ENCODE measurements at regions not wholly inside any gene's neighbourhood (a gene's known extent, or its start where the extent isn't known, plus 50 kb on each side); places are given as distances from the start of the nearest gene placed in this dataset.

DNA sequence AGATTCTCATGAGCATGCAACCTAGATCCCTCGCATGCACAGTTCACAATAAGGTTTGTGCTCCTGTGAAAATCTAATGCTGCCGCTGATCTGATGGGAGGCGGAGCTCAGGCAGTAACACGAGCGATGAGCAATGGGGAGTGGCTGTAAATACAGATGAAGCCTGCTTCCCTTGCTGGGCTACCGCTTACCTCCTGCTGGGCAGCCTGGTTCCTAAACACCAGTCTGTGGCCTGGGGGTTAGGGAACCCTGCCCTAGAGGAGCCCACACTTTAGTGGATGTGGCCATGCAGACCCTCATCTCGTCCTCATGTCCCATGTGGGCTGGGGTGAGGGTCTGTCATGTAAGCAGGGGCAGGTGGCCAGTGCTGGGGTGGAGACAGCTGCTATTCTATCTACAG is 417.6 kb downstream of the GLRX3 start:
- H3K9me3 ChIP-seq (ENCODE audit: control insufficient read depth, insufficient read depth, low read length): no peaks in the 10 kb centered on the region
- H3K36me3 ChIP-seq (ENCODE audit: control insufficient read depth, insufficient read depth, low read length): no peaks in the 10 kb centered on the region
- no peak overlapping the region for H3K4me3 ChIP-seq (ENCODE audit: low read depth, low read length)
- no peak overlapping the region for H3K9ac ChIP-seq (ENCODE audit: low read depth, low read length)
- H3K4me1 ChIP-seq (ENCODE audit: control insufficient read depth, insufficient read depth, low read length): no peaks in the 10 kb centered on the region
- no peak overlapping the region for H3K27ac ChIP-seq (ENCODE audit: low read depth, low read length)
- H3K27me3 ChIP-seq (ENCODE audit: control insufficient read depth, insufficient read depth, low read length): no peaks in the 10 kb centered on the region

DNA sequence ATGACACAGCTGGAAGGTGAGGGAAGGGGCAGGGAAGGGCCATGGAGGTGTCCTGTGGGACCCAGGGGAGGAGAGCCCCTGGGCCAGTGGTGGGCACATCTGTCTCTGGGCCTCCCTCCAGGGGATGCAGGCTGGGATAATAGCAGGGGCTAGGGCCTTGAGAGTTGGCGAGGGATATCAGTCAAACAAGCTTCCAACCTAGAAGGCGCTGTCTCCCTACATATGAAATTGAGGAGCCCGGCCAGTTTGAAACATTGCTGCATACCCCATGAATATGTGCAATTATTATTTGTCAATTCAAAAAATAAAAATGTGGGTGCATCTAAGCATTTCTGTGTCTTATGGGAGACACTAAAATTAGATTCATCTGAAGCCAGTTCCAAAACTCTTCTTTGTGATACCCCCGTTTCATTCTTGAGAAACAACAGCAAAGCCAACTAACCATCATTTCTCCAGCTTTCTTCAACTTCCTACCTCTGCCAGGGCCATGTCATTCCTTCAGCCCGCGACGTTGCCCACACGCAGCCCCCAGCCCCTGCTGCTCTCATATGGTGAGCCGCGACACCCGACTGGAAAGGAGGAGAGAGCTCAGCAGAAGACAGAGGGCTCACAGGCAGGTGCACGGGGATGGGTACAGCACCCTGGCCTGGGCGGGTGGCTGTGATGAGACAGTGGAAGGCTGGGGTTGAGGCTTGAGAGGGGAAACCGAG is 418.7 kb downstream of the GLRX3 start:
- Histone ChIP-seq H3K9me3 (ENCODE audit: control insufficient read depth, insufficient read depth, low read length) (no peaks in the 10 kb centered on the region), H3K27ac (ENCODE audit: low read depth, low read length) (no peak overlapping the region), H3K4me1 (ENCODE audit: control insufficient read depth, insufficient read depth, low read length) (no peaks in the 10 kb centered on the region), H3K9ac (ENCODE audit: low read depth, low read length) (no peak overlapping the region), H3K27me3 (ENCODE audit: control insufficient read depth, insufficient read depth, low read length) (no peaks in the 10 kb centered on the region), H3K4me3 (ENCODE audit: low read depth, low read length) (no peak overlapping the region), H3K36me3 (ENCODE audit: control insufficient read depth, insufficient read depth, low read length) (no peaks in the 10 kb centered on the region)

DNA sequence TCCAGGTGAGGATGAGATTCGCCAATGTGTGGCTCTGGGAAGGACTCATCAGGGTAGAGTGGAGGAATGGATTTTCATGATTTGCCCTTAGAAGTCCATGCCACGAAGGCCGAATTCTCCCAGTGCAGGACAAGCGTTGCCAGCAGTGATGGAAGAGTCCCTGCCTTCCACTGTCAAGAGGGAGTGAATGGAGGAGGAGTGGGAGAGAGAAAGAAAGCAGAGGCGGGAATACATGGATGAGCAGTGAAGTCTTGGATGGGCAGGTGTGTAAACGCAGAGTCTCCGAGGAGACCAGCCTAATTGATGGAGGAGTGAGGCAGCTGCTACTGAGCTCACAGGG is 419.2 kb downstream of the GLRX3 start:
- Histone ChIP-seq H3K9me3 (ENCODE audit: control insufficient read depth, insufficient read depth, low read length) (no peaks in the 10 kb centered on the region), H3K27ac (ENCODE audit: low read depth, low read length) (no peak overlapping the region), H3K9ac (ENCODE audit: low read depth, low read length) (no peak overlapping the region), H3K27me3 (ENCODE audit: control insufficient read depth, insufficient read depth, low read length) (no peaks in the 10 kb centered on the region), H3K36me3 (ENCODE audit: control insufficient read depth, insufficient read depth, low read length) (no peaks in the 10 kb centered on the region), H3K4me3 (ENCODE audit: low read depth, low read length) (no peak overlapping the region), H3K4me1 (ENCODE audit: control insufficient read depth, insufficient read depth, low read length) (no peaks in the 10 kb centered on the region)

DNA sequence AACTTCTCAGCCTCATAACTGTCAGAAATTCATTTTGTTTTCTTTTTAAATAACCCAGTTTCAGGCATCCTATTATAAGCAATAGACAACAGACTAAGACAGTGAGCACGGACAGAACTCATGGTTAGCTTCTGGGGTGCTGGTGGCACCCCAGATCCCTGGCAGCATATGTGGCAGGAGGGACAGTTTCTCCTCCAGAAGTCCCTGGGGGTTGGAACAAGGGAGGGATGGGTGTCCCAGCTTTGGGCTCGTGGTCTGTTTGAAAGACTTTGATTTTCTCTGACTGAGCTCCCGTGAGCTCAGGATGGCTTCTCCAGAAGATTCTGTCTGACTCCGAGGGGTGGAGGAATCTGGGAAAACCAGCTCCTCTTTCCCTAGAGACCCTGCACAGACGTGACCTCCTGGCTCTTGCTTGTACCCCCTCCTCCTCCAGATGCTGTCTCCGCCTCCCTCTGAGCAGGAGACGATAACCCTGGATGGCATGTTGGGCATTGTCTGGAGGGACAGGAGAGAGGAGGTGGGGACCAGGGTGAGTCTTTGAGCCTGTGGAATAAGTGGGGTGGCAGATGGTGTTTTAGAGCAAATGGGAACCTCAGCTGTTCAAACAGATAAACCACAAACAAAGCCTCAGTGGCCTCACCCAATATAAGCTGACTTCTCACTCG is 421.1 kb downstream of the GLRX3 start:
- H3K36me3 ChIP-seq (ENCODE audit: control insufficient read depth, insufficient read depth, low read length): no peaks in the 10 kb centered on the region
- no peak overlapping the region for H3K4me3 ChIP-seq (ENCODE audit: low read depth, low read length)
- no peaks in the 10 kb centered on the region for H3K9me3 ChIP-seq (ENCODE audit: control insufficient read depth, insufficient read depth, low read length)
- H3K27ac ChIP-seq (ENCODE audit: low read depth, low read length): no peak overlapping the region
- no peaks in the 10 kb centered on the region for H3K4me1 ChIP-seq (ENCODE audit: control insufficient read depth, insufficient read depth, low read length)
- H3K9ac ChIP-seq (ENCODE audit: low read depth, low read length): no peak overlapping the region
- H3K27me3 ChIP-seq (ENCODE audit: control insufficient read depth, insufficient read depth, low read length): no peaks in the 10 kb centered on the region

DNA sequence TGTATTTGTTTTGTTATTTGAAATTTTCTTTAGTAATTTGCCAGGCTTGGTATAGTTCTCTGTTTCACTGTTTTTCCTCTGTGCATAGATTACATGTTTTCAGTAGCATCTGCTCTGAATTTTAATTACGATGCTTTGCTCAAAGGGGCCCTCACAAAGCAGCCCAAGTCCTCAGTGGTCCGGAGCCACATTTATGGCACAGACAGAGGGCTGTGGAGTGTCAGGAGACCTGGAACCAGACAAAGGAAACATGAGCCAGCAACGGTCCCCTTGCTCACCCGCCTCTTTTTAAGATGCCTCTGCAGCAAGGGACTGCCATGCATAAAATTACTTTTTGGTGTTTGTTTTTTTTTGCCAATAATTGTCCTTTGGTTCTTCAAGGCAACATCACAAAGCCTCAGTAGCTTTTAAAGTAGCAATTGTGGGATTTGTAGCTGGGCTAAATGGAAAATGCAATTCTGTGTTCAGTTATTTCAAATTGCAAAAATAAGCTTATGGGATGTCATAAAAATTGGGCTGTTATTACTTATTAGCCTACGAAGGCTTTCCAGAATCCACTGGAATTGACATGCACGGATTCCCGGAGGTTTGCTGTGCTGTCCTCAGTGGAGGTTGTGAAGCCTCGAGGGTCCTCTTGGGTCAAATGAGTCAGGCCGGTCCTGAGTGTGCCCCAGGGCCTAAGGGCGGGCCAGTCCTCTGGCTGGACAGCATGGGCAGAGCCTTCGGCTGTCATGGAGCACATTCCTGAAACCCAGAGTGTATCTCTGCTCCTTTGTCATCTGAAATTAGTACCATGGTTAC is 422.8 kb downstream of the GLRX3 start:
- Histone ChIP-seq H3K27me3 (ENCODE audit: control insufficient read depth, insufficient read depth, low read length) (no peaks in the 10 kb centered on the region), H3K9ac (ENCODE audit: low read depth, low read length) (no peak overlapping the region), H3K36me3 (ENCODE audit: control insufficient read depth, insufficient read depth, low read length) (no peaks in the 10 kb centered on the region), H3K4me3 (ENCODE audit: low read depth, low read length) (no peak overlapping the region), H3K4me1 (ENCODE audit: control insufficient read depth, insufficient read depth, low read length) (no peaks in the 10 kb centered on the region), H3K27ac (ENCODE audit: low read depth, low read length) (no peak overlapping the region), H3K9me3 (ENCODE audit: control insufficient read depth, insufficient read depth, low read length) (no peaks in the 10 kb centered on the region)

DNA sequence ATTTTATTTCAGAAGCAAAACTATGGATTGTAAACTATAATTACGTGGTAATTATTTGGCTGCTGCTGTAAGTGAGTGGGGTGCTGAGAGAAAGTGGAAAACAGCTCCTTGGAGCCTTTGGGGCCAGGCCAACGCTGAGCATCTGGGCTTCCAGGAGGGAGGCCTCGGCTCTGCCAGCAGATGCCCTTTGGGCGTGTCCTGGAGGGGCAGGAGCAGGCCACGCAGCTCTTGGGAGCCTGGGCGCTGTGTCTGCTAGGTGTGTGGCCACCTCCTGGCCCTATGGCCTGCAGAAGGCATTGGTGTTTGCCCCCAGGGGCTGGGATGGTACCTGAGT is 423.3 kb downstream of the GLRX3 start:
- Histone ChIP-seq H3K36me3 (ENCODE audit: control insufficient read depth, insufficient read depth, low read length) (no peaks in the 10 kb centered on the region), H3K27me3 (ENCODE audit: control insufficient read depth, insufficient read depth, low read length) (no peaks in the 10 kb centered on the region), H3K27ac (ENCODE audit: low read depth, low read length) (no peak overlapping the region), H3K4me3 (ENCODE audit: low read depth, low read length) (no peak overlapping the region), H3K9ac (ENCODE audit: low read depth, low read length) (no peak overlapping the region), H3K9me3 (ENCODE audit: control insufficient read depth, insufficient read depth, low read length) (no peaks in the 10 kb centered on the region), H3K4me1 (ENCODE audit: control insufficient read depth, insufficient read depth, low read length) (no peaks in the 10 kb centered on the region)

DNA sequence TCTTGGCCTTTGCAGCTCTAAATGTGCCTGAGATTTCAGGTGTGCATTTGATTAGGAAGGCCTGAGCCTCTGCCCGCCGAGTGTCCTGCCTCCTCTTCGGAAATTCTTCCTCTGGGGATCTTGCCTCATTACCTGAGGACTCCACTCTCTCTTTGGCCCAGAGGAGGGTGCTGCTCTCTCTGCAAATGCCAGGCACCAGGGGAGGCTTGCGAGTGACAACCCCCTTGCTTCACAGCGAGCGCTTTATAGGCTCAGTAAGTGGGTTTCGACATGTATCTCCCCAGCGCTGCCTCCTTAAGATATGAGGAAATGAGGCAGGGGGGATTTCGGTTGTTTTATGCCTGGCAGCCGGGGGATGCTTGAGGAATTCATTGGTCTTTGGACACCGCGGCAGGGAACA is 423.9 kb downstream of the GLRX3 start:
- Histone ChIP-seq H3K9ac (ENCODE audit: low read depth, low read length) (no peak overlapping the region), H3K9me3 (ENCODE audit: control insufficient read depth, insufficient read depth, low read length) (no peaks in the 10 kb centered on the region), H3K4me3 (ENCODE audit: low read depth, low read length) (no peak overlapping the region), H3K27me3 (ENCODE audit: control insufficient read depth, insufficient read depth, low read length) (no peaks in the 10 kb centered on the region), H3K36me3 (ENCODE audit: control insufficient read depth, insufficient read depth, low read length) (no peaks in the 10 kb centered on the region), H3K27ac (ENCODE audit: low read depth, low read length) (no peak overlapping the region), H3K4me1 (ENCODE audit: control insufficient read depth, insufficient read depth, low read length) (no peaks in the 10 kb centered on the region)

DNA sequence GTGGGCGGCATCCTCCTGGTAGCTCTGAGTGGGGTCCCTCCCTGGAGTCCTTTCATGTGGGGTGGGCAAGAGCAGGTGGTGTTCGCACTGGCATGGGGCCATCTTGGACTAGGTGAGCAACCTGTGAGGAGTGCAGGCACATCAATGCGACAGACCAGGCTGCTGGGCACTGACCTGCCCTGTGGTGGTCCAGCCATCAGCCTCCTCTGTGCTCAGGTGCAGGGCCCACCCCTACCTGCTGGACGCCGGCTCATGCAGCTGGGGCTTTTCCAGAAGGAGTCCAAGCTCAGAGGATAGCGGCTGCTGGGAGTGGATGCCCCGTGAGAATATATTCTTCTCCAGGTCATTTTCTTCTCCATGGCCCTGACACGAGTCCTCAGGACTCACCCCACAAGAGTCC is 424.4 kb downstream of the GLRX3 start:
- Histone ChIP-seq H3K27me3 (ENCODE audit: control insufficient read depth, insufficient read depth, low read length) (no peaks in the 10 kb centered on the region), H3K4me3 (ENCODE audit: low read depth, low read length) (no peak overlapping the region), H3K9me3 (ENCODE audit: control insufficient read depth, insufficient read depth, low read length) (no peaks in the 10 kb centered on the region), H3K4me1 (ENCODE audit: control insufficient read depth, insufficient read depth, low read length) (no peaks in the 10 kb centered on the region), H3K27ac (ENCODE audit: low read depth, low read length) (no peak overlapping the region), H3K36me3 (ENCODE audit: control insufficient read depth, insufficient read depth, low read length) (no peaks in the 10 kb centered on the region), H3K9ac (ENCODE audit: low read depth, low read length) (no peak overlapping the region)

DNA sequence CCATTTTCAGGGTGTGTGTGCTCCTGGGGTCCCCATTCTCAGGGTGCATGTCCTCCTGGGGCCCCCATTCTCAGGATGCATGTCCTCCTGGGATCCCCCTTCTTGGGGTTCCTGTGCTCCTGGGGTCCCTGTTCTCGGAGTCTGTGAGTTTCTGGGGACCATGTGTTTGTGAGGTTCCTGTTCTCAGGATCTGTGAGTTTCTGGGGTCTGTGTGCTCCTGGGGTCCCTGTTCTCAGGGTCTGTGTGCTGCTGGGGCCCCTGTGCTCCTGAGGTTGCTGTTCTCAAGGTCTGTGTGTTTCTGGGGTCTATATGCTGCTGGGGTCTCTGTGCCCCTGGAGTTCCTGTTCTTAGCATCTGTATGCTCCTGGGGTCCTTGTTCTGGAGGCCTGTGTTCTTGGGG is 425.5 kb downstream of the GLRX3 start:
- Histone ChIP-seq H3K36me3 (ENCODE audit: control insufficient read depth, insufficient read depth, low read length) (no peaks in the 10 kb centered on the region), H3K27ac (ENCODE audit: low read depth, low read length) (no peak overlapping the region), H3K4me1 (ENCODE audit: control insufficient read depth, insufficient read depth, low read length) (no peaks in the 10 kb centered on the region), H3K27me3 (ENCODE audit: control insufficient read depth, insufficient read depth, low read length) (no peaks in the 10 kb centered on the region), H3K4me3 (ENCODE audit: low read depth, low read length) (no peak overlapping the region), H3K9me3 (ENCODE audit: control insufficient read depth, insufficient read depth, low read length) (no peaks in the 10 kb centered on the region), H3K9ac (ENCODE audit: low read depth, low read length) (no peak overlapping the region)

DNA sequence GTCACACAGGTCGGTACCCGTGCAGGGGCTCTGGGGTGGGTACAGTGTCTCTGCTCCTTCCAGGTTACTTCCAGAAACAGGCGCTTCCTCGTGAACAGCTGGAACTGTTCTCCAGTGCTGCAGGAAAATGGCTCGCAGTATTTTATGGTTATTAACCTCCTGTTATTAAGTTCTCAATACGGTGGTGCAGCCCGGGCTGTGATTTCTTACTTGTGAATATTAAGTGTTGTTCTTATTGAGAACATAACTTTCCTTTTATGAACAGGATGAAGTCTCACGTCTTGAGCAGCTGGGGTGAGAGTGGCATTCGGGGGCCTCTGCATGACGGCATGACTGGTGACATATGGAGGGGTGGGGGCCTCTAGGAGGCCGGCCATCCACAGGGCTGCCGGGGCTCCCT is 430.8 kb downstream of the GLRX3 start:
- no peak overlapping the region for H3K4me3 ChIP-seq (ENCODE audit: low read depth, low read length)

DNA sequence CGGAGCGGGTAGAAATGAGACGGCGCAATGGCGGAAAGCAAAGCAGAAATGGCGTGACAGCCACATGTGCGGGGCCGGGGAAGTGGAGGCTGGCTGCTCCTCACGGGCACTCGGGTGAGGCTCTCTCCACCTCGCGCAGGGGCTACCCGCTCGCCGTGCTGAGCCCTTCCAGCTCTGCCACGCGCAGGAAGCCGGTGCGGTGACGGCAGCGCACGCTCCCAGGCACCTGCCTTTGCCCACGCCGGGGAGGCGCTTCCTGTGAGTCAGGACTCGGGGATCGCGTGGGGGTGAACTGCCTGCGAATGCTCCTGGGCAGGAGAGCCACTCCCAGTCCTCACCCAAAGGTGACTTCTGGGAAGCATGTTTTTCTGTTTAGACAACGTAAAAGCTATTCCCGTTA is 431.2 kb downstream of the GLRX3 start:
- H3K27ac ChIP-seq (ENCODE audit: low read depth, low read length): no peak overlapping the region
- H3K4me1 ChIP-seq (ENCODE audit: control insufficient read depth, insufficient read depth, low read length): no peaks in the 10 kb centered on the region
- no peaks in the 10 kb centered on the region for H3K9me3 ChIP-seq (ENCODE audit: control insufficient read depth, insufficient read depth, low read length)
- H3K36me3 ChIP-seq (ENCODE audit: control insufficient read depth, insufficient read depth, low read length): no peaks in the 10 kb centered on the region
- H3K4me3 ChIP-seq (ENCODE audit: low read depth, low read length): no peak overlapping the region
- H3K9ac ChIP-seq (ENCODE audit: low read depth, low read length): no peak overlapping the region
- H3K27me3 ChIP-seq (ENCODE audit: control insufficient read depth, insufficient read depth, low read length): no peaks in the 10 kb centered on the region

More for the DNA sequence above, 430.8 kb downstream of the GLRX3 start:
- Histone ChIP-seq H3K4me1 (ENCODE audit: control insufficient read depth, insufficient read depth, low read length) (no peaks in the 10 kb centered on the region), H3K9me3 (ENCODE audit: control insufficient read depth, insufficient read depth, low read length) (no peaks in the 10 kb centered on the region), H3K27ac (ENCODE audit: low read depth, low read length) (no peak overlapping the region), H3K9ac (ENCODE audit: low read depth, low read length) (no peak overlapping the region), H3K27me3 (ENCODE audit: control insufficient read depth, insufficient read depth, low read length) (no peaks in the 10 kb centered on the region), H3K36me3 (ENCODE audit: control insufficient read depth, insufficient read depth, low read length) (no peaks in the 10 kb centered on the region)

Data from HUES48 (cell line).